Kidney epithelial cell (primary cell): ENCODE measurements at regions not wholly inside any gene's neighbourhood (a gene's known extent, or its start where the extent isn't known, plus 50 kb on each side); places are given as distances from the start of the nearest gene placed in this dataset.

Experiments
- DNase-seq: peaks from one replicate; pipeline ENCODE4 v3.0.0-alpha.2; 2010; ENCODE audit warnings: low read depth
- H3K27me3 ChIP-seq: 2 replicates; pipeline ENCODE4 v1.6.0; 2011; ENCODE audit warnings: low read length; ENCODE audit not compliant: control insufficient read depth, insufficient read depth
- H3K36me3 ChIP-seq: 2 replicates; pipeline ENCODE4 v1.5.1; 2011; ENCODE audit warnings: low read length; ENCODE audit not compliant: control insufficient read depth, insufficient read depth
- H3K4me3 ChIP-seq: 2 replicates; pipeline ENCODE4 v1.5.1; 2011; ENCODE audit warnings: low read depth, mild to moderate bottlenecking, control low read depth, low read length
- TF ChIP-seq, protein P1 (sequence below): IDR thresholded peaks from 2 replicates; pipeline ENCODE4 v1.5.1; 2011; ENCODE audit warnings: mild to moderate bottlenecking, moderate library complexity, low read length, control low read depth, inconsistent platforms; ENCODE audit not compliant: insufficient read depth, poor library complexity, severe bottlenecking

DNA sequence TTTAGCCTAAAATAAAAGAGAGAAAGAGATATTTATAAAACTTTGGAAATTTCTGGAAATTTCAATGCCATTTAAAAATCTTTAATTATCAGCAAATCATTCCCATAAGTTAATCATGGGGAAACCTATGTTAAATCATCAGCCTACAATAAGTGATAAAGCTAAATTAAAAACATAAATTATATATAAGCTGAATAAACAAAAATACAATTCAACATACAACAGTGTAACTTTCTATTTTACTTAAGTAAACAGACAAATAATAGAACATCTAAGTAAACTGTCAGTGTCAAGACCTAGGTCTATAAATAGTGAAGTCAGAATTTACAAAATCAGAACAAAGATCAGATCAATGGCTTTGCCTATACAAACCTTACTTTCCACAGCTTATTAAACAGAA is 57.5 kb downstream of the EPRS1 start:
- DNase-seq: no peak
- no peaks in the 10 kb centered on the region for H3K36me3 ChIP-seq
- H3K27me3 ChIP-seq: no peaks in the 10 kb centered on the region
- TF ChIP-seq, protein P1, sequence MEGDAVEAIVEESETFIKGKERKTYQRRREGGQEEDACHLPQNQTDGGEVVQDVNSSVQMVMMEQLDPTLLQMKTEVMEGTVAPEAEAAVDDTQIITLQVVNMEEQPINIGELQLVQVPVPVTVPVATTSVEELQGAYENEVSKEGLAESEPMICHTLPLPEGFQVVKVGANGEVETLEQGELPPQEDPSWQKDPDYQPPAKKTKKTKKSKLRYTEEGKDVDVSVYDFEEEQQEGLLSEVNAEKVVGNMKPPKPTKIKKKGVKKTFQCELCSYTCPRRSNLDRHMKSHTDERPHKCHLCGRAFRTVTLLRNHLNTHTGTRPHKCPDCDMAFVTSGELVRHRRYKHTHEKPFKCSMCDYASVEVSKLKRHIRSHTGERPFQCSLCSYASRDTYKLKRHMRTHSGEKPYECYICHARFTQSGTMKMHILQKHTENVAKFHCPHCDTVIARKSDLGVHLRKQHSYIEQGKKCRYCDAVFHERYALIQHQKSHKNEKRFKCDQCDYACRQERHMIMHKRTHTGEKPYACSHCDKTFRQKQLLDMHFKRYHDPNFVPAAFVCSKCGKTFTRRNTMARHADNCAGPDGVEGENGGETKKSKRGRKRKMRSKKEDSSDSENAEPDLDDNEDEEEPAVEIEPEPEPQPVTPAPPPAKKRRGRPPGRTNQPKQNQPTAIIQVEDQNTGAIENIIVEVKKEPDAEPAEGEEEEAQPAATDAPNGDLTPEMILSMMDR: no peak
- H3K4me3 ChIP-seq: no peak overlapping the region

DNA sequence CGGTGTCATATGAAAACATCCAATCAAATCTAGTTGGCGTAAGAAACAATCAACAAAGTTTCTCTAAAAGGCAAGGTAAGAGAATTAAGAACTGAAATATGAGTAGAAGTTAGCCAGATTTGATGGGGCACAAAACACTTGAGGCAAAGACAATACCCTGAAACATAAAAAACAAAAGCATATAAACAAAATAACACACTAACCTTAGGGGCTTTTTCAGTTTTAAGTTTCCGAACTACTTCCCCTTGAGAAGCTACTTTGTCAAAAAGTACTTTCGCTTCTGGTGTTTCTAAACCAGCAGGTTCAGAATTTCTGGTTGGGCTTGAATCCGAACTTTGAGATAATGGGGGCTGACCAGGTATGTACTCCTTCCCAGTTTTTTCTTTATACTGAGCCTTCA is 57.9 kb downstream of the EPRS1 start:
- Histone ChIP-seq H3K27me3 (no peaks in the 10 kb centered on the region), H3K36me3 (no peaks in the 10 kb centered on the region), H3K4me3 (no peak overlapping the region)
- no peak for DNase-seq
- TF ChIP-seq, protein P1: no peak

DNA sequence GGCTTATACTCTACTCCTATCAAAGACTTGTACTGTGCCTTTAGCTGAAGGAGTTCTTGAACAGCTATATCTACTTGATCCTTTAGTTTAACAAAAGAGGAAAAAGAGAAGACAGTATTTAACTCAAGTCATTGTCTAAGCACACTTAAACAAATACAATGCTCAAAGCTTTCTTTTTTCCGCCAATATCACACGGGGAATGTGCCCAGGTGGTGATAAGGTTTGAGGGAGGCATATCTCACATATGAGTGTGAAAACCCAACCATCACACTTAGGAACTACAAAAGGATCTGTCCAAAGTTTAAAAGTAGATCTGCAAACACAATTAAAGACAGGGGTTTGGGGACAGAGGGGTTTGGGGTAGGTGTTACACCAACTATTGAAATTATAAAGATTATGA is 59.0 kb upstream of the SLC30A10 start:
- Histone ChIP-seq H3K27me3 (no peaks in the 10 kb centered on the region), H3K36me3 (no peaks in the 10 kb centered on the region), H3K4me3 (no peak overlapping the region)
- TF ChIP-seq, protein P1: no peak
- no peak for DNase-seq

DNA sequence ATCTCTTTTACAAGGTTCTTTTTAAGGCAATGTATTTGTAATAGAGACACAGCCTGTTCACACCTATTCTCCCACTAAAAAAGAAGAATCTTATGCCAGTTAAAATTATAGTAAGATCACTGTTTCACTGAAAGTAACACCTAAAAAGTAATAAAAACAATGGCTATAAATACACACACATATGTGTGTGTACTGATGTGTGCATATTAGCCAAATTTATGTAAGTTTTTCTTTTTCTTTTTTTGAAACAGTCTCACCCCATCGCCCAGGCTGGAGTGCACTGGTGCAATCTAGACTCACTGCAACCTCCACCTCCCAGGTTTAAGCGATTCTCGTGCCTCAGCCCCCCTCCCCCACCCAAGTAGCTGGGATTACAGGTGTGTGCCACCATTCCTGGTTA is 56.8 kb upstream of the SLC30A10 start:
- no peaks in the 10 kb centered on the region for H3K27me3 ChIP-seq
- no peak for DNase-seq
- TF ChIP-seq, protein P1: no peak
- no peak overlapping the region for H3K4me3 ChIP-seq
- H3K36me3 ChIP-seq: no peaks in the 10 kb centered on the region
